GM12874 (cell line): ENCODE measurements at regions not wholly inside any gene's neighbourhood (a gene's known extent, or its start where the extent isn't known, plus 50 kb on each side); places are given as distances from the start of the nearest gene placed in this dataset.

Source experiments
- CTCF ChIP-seq: IDR thresholded peaks from 2 replicates; pipeline ENCODE4 v1.5.1; 2011; ENCODE audit warnings: low read depth, mild to moderate bottlenecking, control low read depth, low read length, moderate library complexity; ENCODE audit not compliant: insufficient read depth

- TF ChIP-seq CTCF, result no peak
Measured at GRCh38 chr11:27807596-27807995, 107.3 kb upstream of the BDNF start.

GRCh38 chr11:27806122-27806521 lies 105.9 kb upstream of the BDNF start:
- TF ChIP-seq CTCF, result no peak

GRCh38 chr11:27795955-27796861 lies 96.0 kb upstream of the BDNF start:
- TF ChIP-seq CTCF, result no peak

GRCh38 chr11:27786864-27787263 lies 86.6 kb upstream of the BDNF start:
- TF ChIP-seq CTCF, result no peak

GRCh38 chr11:27786331-27786730 lies 86.1 kb upstream of the BDNF start:
- no peak for TF ChIP-seq CTCF

GRCh38 chr11:27783701-27784355 lies 83.6 kb upstream of the BDNF start:
- TF ChIP-seq CTCF, result no peak

- no peak for TF ChIP-seq CTCF
Measured at GRCh38 chr11:27777033-27777432, 76.8 kb upstream of the BDNF start.
